NT2/D1 (cell line): ENCODE measurements at regions not wholly inside any gene's neighbourhood (a gene's known extent, or its start where the extent isn't known, plus 50 kb on each side); places are given as distances from the start of the nearest gene placed in this dataset.

ENCODE experiments used
- SUZ12 ChIP-seq: IDR thresholded peaks from 2 replicates; pipeline ENCODE4 v1.6.1; 2011; ENCODE audit not compliant: insufficient read length, insufficient read depth; ENCODE audit errors: extremely low read depth
- YY1 ChIP-seq: IDR thresholded peaks from 2 replicates; pipeline ENCODE4 v1.6.1; 2011; ENCODE audit not compliant: insufficient read length, insufficient read depth
- ZNF274 ChIP-seq: IDR thresholded peaks from 2 replicates; pipeline ENCODE4 v1.6.1; 2011; ENCODE audit warnings: mild to moderate bottlenecking, low read depth, low read length

DNA sequence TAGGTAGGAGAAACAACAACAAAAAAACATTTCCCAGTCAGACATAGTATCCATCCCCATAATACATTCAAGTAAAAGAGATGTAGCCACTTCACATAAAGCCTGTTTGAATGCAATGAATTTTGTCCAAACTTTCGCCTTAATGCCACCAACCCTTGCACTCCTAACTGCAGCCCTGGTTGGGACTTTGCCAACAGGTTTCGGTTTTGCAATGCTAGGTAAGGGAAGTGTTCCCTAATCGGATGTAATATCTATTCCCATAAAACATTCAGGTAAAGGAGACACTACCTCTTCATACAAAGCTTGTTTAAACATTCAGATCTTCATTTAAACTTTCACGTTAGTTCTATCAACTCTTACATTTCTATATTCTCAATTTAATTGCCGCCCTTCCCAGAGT lies 336.1 kb downstream of the DRD1 start:
- TF ChIP-seq YY1 (no peak), SUZ12 (no peak), ZNF274 (no peak)
